ENCODE measurements at regions not wholly inside any gene's neighbourhood (a gene's known extent, or its start where the extent isn't known, plus 50 kb on each side); places are given as distances from the start of the nearest gene placed in this dataset.
"Not testable (repeated sequence)": the region's sequence is repeated elsewhere in the genome, so short reads cannot be mapped to it uniquely, and the experiment has no call there.

DNA sequence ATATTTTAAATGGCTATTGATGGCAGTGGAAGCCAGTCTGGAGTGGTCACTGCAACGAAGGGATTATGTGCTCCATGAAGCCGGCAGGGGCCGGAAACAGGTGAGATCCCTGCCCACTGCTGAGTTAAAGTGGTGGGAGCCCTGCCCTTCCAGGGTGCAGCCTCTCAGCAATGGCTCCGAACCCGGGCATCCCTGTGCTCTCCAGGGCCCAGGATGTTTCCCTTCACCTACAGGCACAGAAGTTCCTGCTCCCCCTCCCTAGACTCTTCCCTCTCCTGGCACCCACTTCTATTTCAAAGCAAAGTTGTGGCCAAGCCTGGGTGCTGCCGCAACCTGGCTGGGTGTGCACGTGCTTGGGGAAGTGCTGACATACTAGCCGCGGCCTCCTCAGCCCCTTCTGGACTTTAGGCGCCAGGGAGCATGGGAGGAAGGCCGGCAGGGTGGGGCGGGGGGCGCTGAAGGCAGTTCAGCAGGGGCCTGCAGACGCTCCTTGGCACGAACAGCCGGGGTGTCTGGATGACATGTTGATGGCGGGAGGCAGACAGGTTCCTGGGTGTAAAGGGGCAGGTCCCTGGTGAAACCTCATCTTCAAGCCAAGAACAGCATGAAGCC is 452.3 kb downstream of the HTR1B start:
- DNase-seq (ENCODE audit: low read depth in 4 of 4, low spot score in 3 of 4), result no peak

DNA sequence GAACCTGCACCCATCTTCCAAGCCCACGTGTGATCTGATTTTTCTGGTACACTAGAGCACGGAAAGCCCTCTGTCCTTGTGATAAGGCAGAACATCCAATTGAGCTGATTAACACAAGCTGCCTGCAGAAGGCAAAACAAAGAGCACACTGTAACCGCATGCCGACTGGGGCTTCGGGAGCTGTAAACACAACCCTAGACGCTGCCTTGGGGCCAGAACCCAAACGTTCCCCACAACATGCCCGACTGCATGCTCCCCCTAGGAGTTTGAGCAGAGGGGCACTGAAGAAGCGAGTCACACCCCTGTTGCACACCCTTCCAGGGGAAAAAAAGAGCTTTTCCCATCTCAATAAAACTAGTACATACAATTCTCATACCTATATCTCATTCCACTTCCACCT is 470.7 kb downstream of the HTR1B start:
- no peak for DNase-seq (ENCODE audit: low read depth in 4 of 4, low spot score in 3 of 4)

DNA sequence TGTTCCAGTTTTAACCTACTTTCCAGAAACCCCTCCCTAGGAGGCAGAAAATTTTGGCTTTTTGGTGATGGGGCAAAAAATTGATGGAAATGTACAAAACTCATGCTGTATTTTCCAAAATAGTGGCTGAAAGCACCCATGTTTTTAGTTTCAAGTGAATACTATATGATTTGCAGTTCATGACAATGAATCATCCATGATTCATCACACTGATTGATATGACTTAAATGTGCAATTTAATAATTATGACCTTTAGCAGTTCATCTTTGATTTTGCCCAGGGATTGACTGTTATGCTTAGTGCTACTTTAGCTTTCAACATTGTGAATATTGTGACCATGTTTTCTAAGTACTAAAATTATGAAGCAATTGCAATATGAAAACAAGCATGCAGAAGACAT is 478.7 kb downstream of the HTR1B start:
- no peak for DNase-seq (ENCODE audit: low read depth in 4 of 4, low spot score in 3 of 4)

- no peak for DNase-seq (ENCODE audit: low read depth in 4 of 4, low spot score in 3 of 4)
Measured at GRCh38 chr6:76982476-76983199, 480.7 kb downstream of the HTR1B start.

DNA sequence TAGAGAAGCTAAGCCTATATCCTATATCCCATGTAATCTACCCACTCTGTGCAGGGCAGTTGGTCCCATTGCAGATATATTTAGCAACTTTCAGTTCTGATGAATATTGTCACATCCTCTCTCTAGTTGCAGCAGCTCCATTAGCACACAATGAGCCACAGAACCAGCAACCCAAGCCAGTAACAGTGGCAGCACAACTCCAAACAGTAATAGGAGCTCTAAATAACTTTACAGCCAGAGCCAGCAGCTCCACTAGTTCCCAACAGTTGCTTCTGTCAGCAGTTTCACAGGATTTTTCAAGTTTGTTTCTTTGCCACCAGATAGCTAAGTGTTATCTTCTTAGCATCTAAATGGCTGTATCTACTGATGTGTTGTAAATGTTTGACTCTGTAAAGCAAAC is 490.8 kb downstream of the HTR1B start:
- DNase-seq (ENCODE audit: low read depth in 4 of 4, low spot score in 3 of 4), result no peak

- DNase-seq (ENCODE audit: low read depth in 4 of 4, low spot score in 3 of 4), result not testable (repeated sequence)
Measured at GRCh38 chr6:76959177-76959576, 504.1 kb downstream of the HTR1B start.

GRCh38 chr6:76942203-76942966 is 520.9 kb downstream of the HTR1B start:
- DNase-seq (ENCODE audit: low read depth in 4 of 4, low spot score in 3 of 4), result no peak

DNA sequence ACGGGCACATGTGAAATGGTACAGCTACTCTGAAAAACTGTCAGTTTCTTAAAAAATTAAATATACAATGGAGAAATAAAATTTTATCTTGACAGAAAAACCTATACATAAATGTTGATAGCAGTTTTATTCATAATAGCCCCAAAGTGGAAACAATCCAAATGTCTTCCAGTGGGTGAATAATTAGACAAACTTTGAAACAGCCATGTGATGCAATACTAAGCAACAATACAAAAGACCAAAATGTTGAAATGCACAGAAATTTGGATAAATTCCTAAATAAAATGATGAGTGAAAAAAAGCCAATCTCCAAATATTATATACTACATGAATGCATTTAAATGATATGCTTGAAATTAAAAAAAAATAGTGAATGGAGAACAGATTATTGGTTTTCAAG is 523.1 kb downstream of the HTR1B start:
- DNase-seq (ENCODE audit: low read depth in 4 of 4, low spot score in 3 of 4), result no peak

- DNase-seq (ENCODE audit: low read depth in 4 of 4, low spot score in 3 of 4), result no peak
Measured at GRCh38 chr6:76914737-76915136, 548.6 kb downstream of the HTR1B start.

- not testable (repeated sequence) for DNase-seq (ENCODE audit: low read depth in 4 of 4, low spot score in 3 of 4)
Measured at GRCh38 chr6:76905541-76905940, 557.8 kb downstream of the HTR1B start.

DNA sequence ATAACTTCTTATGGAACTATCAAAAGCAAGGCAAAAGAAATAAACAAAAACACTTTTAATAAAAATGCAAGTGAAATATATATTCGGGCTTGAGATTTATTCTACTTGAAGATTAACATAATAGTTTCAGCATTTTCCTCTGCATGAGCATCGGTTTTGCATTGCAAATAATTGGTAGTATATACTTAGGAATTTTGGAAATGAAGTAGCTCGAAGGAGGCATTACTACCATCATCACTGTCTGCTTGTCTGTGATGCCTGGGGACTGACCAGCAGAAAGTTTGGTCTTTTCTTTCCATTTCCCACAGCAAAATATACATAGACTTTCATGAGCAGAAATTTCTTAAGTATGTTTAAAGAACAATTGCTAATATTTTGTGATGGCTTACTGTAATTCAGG is 570.7 kb downstream of the HTR1B start:
- DNase-seq (ENCODE audit: low read depth in 4 of 4, low spot score in 3 of 4), result no peak

DNA sequence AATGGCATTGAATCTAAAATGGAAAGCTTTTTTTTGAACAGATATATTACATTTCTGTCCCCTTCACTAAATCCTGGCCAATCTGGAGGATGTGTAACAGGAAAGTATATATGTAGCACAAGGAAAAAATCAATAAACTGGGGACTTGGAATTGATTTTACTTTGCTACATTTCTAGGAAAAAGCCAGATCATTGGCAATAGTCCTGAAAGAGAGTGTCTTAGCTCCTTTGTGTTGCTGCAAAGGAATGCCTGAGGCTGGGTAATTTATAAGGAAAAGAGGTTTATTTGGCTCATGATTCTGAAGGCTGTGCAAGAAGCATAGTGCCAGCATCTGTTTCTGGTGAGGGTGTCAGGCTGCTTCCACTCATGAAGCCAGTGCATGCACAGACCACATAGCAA is 574.9 kb downstream of the HTR1B start:
- no peak for DNase-seq (ENCODE audit: low read depth in 4 of 4, low spot score in 3 of 4)

- no peak for DNase-seq (ENCODE audit: low read depth in 4 of 4, low spot score in 3 of 4)
Measured at GRCh38 chr6:76886900-76887299, 576.4 kb downstream of the HTR1B start.

DNA sequence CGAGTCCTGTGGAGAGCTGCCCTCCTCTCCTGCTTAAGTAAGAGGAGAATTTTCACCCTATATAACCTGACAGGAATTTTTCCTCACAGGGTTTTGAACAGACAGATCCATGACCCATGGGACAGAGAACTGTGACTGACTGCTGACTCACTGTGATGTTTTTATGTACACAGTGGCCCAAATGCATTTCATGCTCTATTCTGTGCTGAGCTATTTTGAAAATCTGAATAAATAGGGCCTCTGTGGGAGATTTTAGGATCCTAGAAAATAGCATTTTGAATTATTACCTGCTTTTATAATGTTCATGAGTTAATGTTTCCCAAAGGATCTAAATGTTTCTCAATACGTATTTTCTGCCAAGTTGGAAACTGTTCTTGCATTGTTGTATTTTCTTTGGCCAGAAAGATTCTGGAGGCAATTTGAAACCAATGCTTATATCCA is 577.4 kb downstream of the HTR1B start:
- DNase-seq (ENCODE audit: low read depth in 4 of 4, low spot score in 3 of 4), result no peak

DNA sequence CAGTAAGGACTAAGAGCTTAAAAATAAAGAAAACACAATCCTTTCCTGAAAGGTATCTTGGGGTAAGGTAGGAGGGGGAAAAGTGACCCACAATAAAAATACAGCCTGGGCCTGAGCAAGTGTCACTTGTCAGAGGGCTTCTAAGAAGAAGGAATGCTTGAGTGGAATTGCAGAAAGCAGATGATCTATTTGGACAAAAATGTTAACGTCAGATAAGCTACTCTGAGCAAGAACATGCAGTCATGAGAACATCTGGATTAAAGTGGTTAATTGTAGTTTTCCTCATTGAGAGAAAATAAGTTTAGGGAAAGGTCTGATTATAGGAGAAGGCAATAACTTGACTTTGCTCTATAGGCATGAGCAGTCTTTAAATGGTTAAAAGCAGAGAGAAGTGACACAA is 581.9 kb downstream of the HTR1B start:
- no peak for DNase-seq (ENCODE audit: low read depth in 4 of 4, low spot score in 3 of 4)

- DNase-seq (ENCODE audit: low read depth in 4 of 4, low spot score in 3 of 4), result peak in 3 of 4 donors; percentile 7 to 12 (median 10)
Measured at GRCh38 chr6:76876922-76877553, 586.3 kb downstream of the HTR1B start.

DNA sequence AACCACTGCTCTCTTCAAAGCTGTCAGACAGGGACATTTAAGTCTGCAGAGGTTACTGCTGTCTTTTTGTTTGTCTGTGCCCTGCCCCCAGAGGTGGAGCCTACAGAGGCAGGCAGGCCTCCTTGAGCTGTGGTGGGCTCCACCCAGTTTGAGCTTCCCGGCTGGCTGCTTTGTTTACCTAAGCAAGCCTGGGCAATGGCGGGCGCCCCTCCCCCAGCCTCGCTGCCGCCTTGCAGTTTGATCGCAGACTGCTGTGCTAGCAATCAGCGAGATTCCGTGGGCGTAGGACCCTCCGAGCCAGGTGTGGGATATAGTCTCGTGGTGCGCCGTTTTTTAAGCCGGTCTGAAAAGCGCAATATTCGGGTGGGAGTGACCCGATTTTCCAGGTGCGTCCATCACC is 586.9 kb downstream of the HTR1B start:
- not testable (repeated sequence) for DNase-seq (ENCODE audit: low read depth in 4 of 4, low spot score in 3 of 4)

DNA sequence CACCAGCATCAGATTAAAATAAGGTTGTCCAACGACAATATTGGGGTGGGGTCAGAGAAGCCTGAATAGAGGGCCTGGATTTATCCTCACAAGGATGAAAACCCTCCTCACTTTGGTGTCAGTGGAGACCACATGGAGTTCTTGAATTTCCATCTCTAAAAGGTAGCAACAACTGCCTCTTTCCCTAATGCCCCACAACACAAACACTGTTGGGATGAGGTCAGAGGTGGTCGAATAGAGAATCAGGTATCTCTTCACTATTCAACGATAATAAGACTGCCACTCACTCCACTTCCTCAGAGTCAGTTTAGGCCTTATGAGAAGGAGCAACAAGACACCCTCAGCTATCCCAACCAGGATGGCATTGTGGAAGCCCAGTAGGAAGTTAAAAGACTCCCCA is 596.1 kb downstream of the HTR1B start:
- no peak for DNase-seq (ENCODE audit: low read depth in 4 of 4, low spot score in 3 of 4)

DNA sequence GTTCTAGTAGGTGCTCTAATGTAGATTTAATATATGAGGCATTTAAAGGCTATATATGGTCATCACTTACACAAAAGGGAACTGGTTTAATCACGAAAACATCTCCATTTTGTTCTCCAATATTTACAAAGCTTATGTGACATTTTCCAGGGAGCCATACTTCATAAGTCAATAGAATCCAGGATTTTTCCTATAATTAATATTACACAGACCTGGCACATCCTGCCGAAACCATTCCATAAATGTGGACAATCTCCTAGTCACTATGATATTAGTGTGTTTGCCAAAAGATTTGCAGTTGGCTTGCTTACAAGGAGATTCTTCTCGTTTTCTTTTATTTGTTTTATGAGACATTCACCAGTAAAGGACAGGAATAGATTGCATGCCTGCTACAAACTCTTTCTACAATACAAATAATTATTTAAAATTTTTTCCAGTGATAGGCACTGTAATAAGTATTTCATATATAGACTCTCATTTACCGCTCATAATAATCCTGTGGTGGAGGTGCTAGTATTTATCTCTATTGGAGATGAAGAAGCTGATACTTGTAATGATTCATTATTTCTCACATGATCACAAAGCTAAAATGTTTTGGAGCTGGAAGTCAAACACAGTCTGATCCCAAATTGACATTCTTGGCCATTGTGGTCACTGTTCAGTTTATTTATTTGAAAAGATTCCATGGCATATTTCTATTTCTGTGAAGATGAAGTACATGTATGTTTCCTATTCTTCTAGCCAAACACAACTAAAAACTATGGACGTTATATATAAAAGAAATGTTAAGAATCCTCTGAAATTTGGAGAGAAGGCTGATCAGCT is 597.0 kb downstream of the HTR1B start:
- no peak for DNase-seq (ENCODE audit: low read depth in 4 of 4, low spot score in 3 of 4)

GRCh38 chr6:76862936-76863335 is 600.4 kb downstream of the HTR1B start:
- DNase-seq (ENCODE audit: low read depth in 4 of 4, low spot score in 3 of 4), result no peak
